ENCODE measurements at regions not wholly inside any gene's neighbourhood (a gene's known extent, or its start where the extent isn't known, plus 50 kb on each side); places are given as distances from the start of the nearest gene placed in this dataset.

DNA sequence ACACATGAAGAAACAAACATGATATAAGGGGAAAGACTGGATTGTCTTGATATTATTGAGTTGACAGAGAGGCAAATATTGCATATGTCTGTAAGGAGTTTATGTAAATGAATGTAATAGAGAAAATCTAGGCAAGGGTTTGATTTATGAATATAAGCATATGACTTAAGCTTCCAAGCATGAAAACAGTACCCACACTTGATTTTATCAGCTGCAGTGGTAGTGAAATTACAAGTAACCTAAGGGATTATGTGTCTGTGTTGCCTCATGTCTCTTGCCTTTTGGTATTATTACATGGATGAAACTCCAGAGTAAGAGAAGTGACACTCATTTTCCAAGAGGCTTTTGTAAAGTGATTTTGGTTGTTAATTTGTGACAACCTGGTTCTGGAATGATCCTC is 1678.9 kb downstream of the KCNT2 start:
- H3K9me3 ChIP-seq = no peaks in the 10 kb centered on the region
- DNase-seq (ENCODE audit: low read depth in 1 of 2, low spot score in 1 of 2) (no peak), FAIRE-seq (no peak), ATAC-seq (no peak)
- no peak overlapping the region for H3K4me2 ChIP-seq
- TF ChIP-seq, protein P1, sequence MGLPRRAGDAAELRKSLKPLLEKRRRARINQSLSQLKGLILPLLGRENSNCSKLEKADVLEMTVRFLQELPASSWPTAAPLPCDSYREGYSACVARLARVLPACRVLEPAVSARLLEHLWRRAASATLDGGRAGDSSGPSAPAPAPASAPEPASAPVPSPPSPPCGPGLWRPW (IDR thresholded peaks at IDR 0.05) = no peak
- no peak for TF ChIP-seq RFX5 (IDR thresholded peaks at IDR 0.05)
- no peak for TF ChIP-seq RCOR1 (IDR thresholded peaks at IDR 0.05; ENCODE audit: low read depth, low read length)
- TF ChIP-seq ZNF302 (CRISPR knock-in tag; IDR thresholded peaks at IDR 0.05) = no peak
- TF ChIP-seq TP53 (CRISPR knock-in tag; IDR thresholded peaks at IDR 0.05) = no peak
- no peak for TF ChIP-seq SREBF2 (IDR thresholded peaks at IDR 0.05)
- no peak for TF ChIP-seq GATA3 (IDR thresholded peaks at IDR 0.05; ENCODE audit: borderline replicate concordance)
- no peak for TF ChIP-seq RNF2 (IDR thresholded peaks at IDR 0.05; ENCODE audit: borderline replicate concordance, low read depth)
- TF ChIP-seq KDM5A (IDR thresholded peaks at IDR 0.05) = no peak
- no peak for TF ChIP-seq RAD21 (conservative IDR thresholded peaks at IDR 0.05 in 1 of 2, IDR thresholded peaks at IDR 0.05 in 1 of 2)
- TF ChIP-seq EP300 (IDR thresholded peaks at IDR 0.05) = no peak
- no peak for TF ChIP-seq CEBPB (IDR thresholded peaks at IDR 0.05)
- no peak for TF ChIP-seq FOSB (CRISPR knock-in tag; IDR thresholded peaks at IDR 0.05)
- TF ChIP-seq POLR2AphosphoS2 (conservative IDR thresholded peaks at IDR 0.05; ENCODE audit: low read length) = no peak
- TF ChIP-seq, protein P2, sequence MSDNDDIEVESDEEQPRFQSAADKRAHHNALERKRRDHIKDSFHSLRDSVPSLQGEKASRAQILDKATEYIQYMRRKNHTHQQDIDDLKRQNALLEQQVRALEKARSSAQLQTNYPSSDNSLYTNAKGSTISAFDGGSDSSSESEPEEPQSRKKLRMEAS (IDR thresholded peaks at IDR 0.05) = no peak
- H3K4me3 ChIP-seq = no peak overlapping the region
- POLR2A ChIA-PET = no interaction called here
- no peak overlapping the region for H3K27ac ChIP-seq
- CTCF ChIA-PET = no interaction called here
- no peaks in the 10 kb centered on the region for H3K4me1 ChIP-seq

DNA sequence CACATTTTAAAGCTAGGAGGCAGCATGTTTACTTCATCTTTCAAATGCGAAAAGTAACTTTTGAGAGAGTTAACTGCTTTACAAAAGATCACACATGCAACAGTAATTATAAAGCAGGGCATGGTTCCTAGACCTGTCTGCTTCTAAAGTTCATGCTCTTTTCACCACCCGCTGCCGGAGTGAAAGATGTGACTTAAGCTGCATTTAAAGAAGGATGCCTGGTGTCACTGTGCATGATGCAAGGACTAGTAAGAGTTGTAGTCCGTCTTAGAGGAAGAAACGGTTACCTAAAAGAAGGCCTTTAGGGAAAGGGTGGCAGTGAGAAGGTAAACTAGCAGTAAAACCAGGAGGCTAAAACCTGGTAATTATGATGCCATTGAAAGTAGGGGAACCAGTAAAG is 1689.1 kb downstream of the KCNT2 start:
- WGBS (ENCODE audit: missing lambda C conversion rate) = 62% methylated on average over 5 of the region's 5 CpGs
- H3K9me3 ChIP-seq = no peaks in the 10 kb centered on the region
- FAIRE-seq (no peak), ATAC-seq (no peak), DNase-seq (ENCODE audit: low read depth in 1 of 2, low spot score in 1 of 2) (no peak)
- no peak overlapping the region for H3K4me3 ChIP-seq
- H3K4me1 ChIP-seq = no peaks in the 10 kb centered on the region
- no peak overlapping the region for H3K4me2 ChIP-seq
- no peak overlapping the region for H3K27ac ChIP-seq
- ChIA-PET POLR2A (no interaction called here), CTCF (no interaction called here)
- TF ChIP-seq, protein P3, sequence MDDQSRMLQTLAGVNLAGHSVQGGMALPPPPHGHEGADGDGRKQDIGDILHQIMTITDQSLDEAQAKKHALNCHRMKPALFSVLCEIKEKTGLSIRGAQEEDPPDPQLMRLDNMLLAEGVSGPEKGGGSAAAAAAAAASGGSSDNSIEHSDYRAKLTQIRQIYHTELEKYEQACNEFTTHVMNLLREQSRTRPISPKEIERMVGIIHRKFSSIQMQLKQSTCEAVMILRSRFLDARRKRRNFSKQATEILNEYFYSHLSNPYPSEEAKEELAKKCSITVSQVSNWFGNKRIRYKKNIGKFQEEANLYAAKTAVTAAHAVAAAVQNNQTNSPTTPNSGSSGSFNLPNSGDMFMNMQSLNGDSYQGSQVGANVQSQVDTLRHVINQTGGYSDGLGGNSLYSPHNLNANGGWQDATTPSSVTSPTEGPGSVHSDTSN (IDR thresholded peaks at IDR 0.05) = no peak
- no peak for TF ChIP-seq BHLHE40 (IDR thresholded peaks at IDR 0.05; ENCODE audit: low read depth, low read length)
- no peak for TF ChIP-seq FOSL2 (IDR thresholded peaks at IDR 0.05)
- no peak for TF ChIP-seq FOSL2 (CRISPR knock-in tag; IDR thresholded peaks at IDR 0.05)
- no peak for TF ChIP-seq HOXB5 (CRISPR knock-in tag; IDR thresholded peaks at IDR 0.05)
- TF ChIP-seq RARB (CRISPR knock-in tag; IDR thresholded peaks at IDR 0.05) = no peak
- no peak for TF ChIP-seq JUNB (IDR thresholded peaks at IDR 0.05)
- TF ChIP-seq ESRRA (IDR thresholded peaks at IDR 0.05; ENCODE audit: borderline replicate concordance, low read length) = no peak
- TF ChIP-seq, protein P2 (IDR thresholded peaks at IDR 0.05) = no peak
- TF ChIP-seq SREBF2 (IDR thresholded peaks at IDR 0.05) = no peak
- no peak for TF ChIP-seq HOXA7 (CRISPR knock-in tag; IDR thresholded peaks at IDR 0.05)
- TF ChIP-seq FOSB (CRISPR knock-in tag; IDR thresholded peaks at IDR 0.05) = no peak
- TF ChIP-seq RAD21 (conservative IDR thresholded peaks at IDR 0.05 in 1 of 2, IDR thresholded peaks at IDR 0.05 in 1 of 2) = no peak
- no peak for TF ChIP-seq MAZ (IDR thresholded peaks at IDR 0.05; ENCODE audit: borderline replicate concordance, low read depth, low read length)
- TF ChIP-seq TFCP2L1 (CRISPR knock-in tag; IDR thresholded peaks at IDR 0.05) = no peak
- TF ChIP-seq KDM1A (IDR thresholded peaks at IDR 0.05; ENCODE audit: low read depth) = no peak
- TF ChIP-seq TP53 (CRISPR knock-in tag; IDR thresholded peaks at IDR 0.05) = no peak

Data from A549 (cell line).